Naive thymus-derived CD8-positive, alpha-beta T cell (primary cell): ENCODE measurements at regions not wholly inside any gene's neighbourhood (a gene's known extent, or its start where the extent isn't known, plus 50 kb on each side); places are given as distances from the start of the nearest gene placed in this dataset.
"Not testable (repeated sequence)": the region's sequence is repeated elsewhere in the genome, so short reads cannot be mapped to it uniquely, and the experiment has no call there.

Source experiments
- ATAC-seq, 2 donors: fragments of 150-1000 bp; cut with Tn5 transposase in 1 of 2; sonication (Bioruptor Pico), chemical (Tn5 transposase) in 1 of 2; 1 replicate in 1 of 2; 2 replicates in 1 of 2; pipeline ENCODE4 v1.10.0; 2021; ENCODE audit warnings: mild to moderate bottlenecking in 2 of 2, moderate library complexity in 2 of 2
- POLR2A ChIA-PET: fragments of 350-600 bp; sonication (Branson Sonifier 250); formaldehyde crosslinking; loops from one replicate; lab custom pipeline; 2021; ENCODE audit warnings: antibody characterized with exemption; lab: Charles Lee
- DNase-seq, 10 donors: peaks; one replicate each; pipeline versions ENCODE4 v3.0.0 to v3.0.0-alpha.2; 2020 to 2022
- H3K27ac Mint-ChIP-seq, 10 donors: one replicate each; pipeline ENCODE4 v1.8.0; 2020 to 2022; ENCODE audit warnings: mild to moderate bottlenecking in 10 of 10, mixed read lengths in 10 of 10, moderate library complexity in 4 of 10, inconsistent platforms in 1 of 10
- H3K27me3 Mint-ChIP-seq, 5 donors: one replicate each; pipeline ENCODE4 v1.8.0; 2021 to 2022; ENCODE audit warnings: mixed read lengths in 5 of 5
- H3K36me3 Mint-ChIP-seq, 3 donors: one replicate each; pipeline ENCODE4 v1.8.0; 2020 to 2022; ENCODE audit warnings: mixed read lengths in 3 of 3, mild to moderate bottlenecking in 2 of 3, inconsistent platforms in 1 of 3
- H3K4me1 Mint-ChIP-seq, 4 donors: one replicate each; pipeline ENCODE4 v1.8.0; 2021 to 2022; ENCODE audit warnings: mixed read lengths in 4 of 4
- H3K4me3 Mint-ChIP-seq, 10 donors: one replicate each; pipeline ENCODE4 v1.8.0; 2020 to 2022; ENCODE audit warnings: mild to moderate bottlenecking in 10 of 10, mixed read lengths in 10 of 10, moderate library complexity in 6 of 10, inconsistent platforms in 1 of 10
- H3K9me3 Mint-ChIP-seq, 9 donors: one replicate each; pipeline ENCODE4 v1.8.0; 2020 to 2022; ENCODE audit warnings: mixed read lengths in 9 of 9, mild to moderate bottlenecking in 3 of 9, inconsistent platforms in 1 of 9, moderate library complexity in 1 of 9

DNA sequence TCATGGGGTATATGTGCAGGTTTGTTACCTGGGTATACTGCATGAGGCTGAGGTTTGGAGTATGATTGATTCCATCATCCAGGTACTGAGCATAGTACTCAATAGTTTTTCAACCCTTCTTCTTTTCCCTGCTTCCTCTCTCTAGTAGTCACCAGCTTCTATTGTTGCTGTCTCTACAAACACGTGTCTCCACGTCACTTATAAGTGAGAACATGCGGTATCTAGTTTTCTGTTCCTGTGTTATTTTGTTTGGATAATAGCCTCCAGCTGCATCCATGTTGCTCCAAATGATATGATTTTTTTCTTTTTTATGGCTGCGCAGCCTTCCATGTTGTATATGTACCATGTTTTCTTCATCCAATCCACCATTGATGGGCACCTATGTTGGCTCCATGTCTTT lies 214.8 kb upstream of the TFPI start:
- POLR2A ChIA-PET: no interaction called here

DNA sequence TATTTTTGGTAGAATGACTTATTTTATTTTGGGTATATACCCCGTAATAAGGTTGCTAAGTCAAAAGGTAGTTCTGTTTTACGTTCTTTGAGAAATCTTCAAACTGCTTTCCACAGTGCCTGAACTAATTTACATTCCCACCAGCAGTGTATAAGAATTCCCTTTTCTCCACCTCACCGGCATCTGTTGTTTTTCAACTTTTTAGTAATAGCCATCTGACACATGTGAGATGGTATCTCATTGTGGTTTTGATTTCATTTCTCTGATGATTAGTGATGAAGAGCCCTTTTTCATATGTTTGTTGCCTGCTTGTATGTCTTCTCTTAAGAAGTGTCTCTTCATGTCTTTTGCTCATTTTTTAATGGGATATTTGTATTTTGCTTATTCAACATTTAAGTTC lies 215.2 kb upstream of the TFPI start:
- Mint-ChIP-seq H3K27ac (no peak overlapping the region), H3K27me3 (no peaks in the 10 kb centered on the region), H3K4me1 (no peaks in the 10 kb centered on the region), H3K4me3 (no peak overlapping the region), H3K9me3 (peaks cover 0 to 8% (median 3%) of the 10 kb centered on the region in 9 donors), H3K36me3 (no peaks in the 10 kb centered on the region)
- DNase-seq: no peak
- POLR2A ChIA-PET: no interaction called here
- ATAC-seq: no peak

More for the DNA sequence above, 214.8 kb upstream of the TFPI start:
- no peaks in the 10 kb centered on the region for H3K27me3 Mint-ChIP-seq
- H3K4me1 Mint-ChIP-seq: no peaks in the 10 kb centered on the region
- H3K9me3 Mint-ChIP-seq: peaks cover 0 to 4% (median 3%) of the 10 kb centered on the region in 9 donors
- ATAC-seq (no peak), DNase-seq (no peak)
- H3K4me3 Mint-ChIP-seq: no peak overlapping the region
- H3K36me3 Mint-ChIP-seq: no peaks in the 10 kb centered on the region
- H3K27ac Mint-ChIP-seq: no peak overlapping the region

DNA sequence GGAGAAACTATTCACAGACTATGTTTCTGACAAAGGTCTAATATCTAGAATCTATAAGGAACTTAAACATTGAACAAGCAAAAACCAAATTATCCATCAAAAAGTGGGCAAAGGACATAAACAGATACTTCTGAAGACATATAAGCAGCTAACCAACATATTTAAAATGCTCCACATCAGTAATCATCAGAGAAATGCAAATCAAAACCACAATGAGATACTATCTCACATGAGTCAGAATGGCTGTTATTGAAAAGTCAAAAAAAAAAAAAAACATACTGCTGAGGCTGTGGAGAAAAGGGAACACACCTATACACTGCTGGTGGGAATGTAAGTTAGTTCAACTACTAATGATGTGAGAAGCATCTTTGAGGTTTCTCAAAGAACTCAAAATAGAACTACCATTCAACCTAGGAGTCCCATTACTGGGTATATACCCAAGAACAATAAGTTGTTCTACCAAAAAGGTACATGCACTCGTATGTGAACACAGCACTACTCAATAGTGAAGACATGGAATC lies 220.4 kb upstream of the TFPI start:
- ATAC-seq (no peak), DNase-seq (no peak)
- POLR2A ChIA-PET: no interaction called here
- H3K4me1 Mint-ChIP-seq: no peaks in the 10 kb centered on the region
- H3K27me3 Mint-ChIP-seq: no peaks in the 10 kb centered on the region
- H3K27ac Mint-ChIP-seq: no peak overlapping the region
- H3K4me3 Mint-ChIP-seq: no peak overlapping the region
- H3K36me3 Mint-ChIP-seq: no peaks in the 10 kb centered on the region
- H3K9me3 Mint-ChIP-seq: peaks cover 0 to 8% (median 2%) of the 10 kb centered on the region in 9 donors

DNA sequence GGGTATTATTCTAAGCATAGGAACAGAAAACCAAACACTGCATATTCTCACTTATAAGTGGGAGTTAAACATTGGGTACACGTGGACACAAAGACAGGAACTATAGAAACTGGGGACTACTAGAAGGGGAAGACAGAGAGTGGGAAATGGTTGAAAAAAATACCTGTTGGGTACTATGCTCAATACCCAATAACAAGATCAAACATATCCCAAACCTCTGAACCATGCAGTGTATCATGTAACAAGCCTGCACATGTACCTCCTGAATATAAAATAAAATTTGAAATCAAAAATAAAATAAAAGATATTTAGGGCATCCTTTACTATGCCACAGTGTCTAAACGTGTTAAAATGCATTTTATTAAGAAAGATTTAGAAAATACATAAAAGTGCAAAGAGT lies 221.0 kb upstream of the TFPI start:
- Mint-ChIP-seq H3K9me3 (peaks cover 0 to 8% (median 2%) of the 10 kb centered on the region in 9 donors), H3K27ac (no peak overlapping the region), H3K4me3 (no peak overlapping the region), H3K27me3 (no peaks in the 10 kb centered on the region), H3K4me1 (no peaks in the 10 kb centered on the region), H3K36me3 (no peaks in the 10 kb centered on the region)
- POLR2A ChIA-PET: no interaction called here
- no peak for DNase-seq
- no peak for ATAC-seq

DNA sequence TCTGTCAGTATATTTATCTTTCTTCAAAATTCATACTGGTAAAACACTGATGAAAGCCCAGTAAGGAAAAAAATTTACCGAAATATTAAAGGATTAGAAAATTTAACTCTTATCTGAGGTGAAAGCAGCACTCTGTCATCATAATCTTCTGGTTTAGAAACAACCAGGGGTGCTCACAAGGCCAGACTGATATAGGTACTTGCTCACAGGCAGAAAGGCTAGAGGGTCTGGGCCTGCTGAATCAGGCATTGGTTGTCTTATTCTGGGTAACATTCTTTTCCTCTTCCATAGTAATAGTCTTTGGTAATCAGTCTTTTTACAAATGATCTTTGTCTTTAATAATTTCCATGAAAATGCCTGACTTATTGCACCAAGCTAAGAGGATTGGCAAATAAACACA lies 221.4 kb upstream of the TFPI start:
- DNase-seq: no peak
- Mint-ChIP-seq H3K36me3 (no peaks in the 10 kb centered on the region), H3K9me3 (peaks cover 0 to 8% (median 2%) of the 10 kb centered on the region in 9 donors), H3K4me3 (no peak overlapping the region), H3K27ac (no peak overlapping the region), H3K27me3 (no peaks in the 10 kb centered on the region), H3K4me1 (no peaks in the 10 kb centered on the region)
- POLR2A ChIA-PET: no interaction called here
- no peak for ATAC-seq

DNA sequence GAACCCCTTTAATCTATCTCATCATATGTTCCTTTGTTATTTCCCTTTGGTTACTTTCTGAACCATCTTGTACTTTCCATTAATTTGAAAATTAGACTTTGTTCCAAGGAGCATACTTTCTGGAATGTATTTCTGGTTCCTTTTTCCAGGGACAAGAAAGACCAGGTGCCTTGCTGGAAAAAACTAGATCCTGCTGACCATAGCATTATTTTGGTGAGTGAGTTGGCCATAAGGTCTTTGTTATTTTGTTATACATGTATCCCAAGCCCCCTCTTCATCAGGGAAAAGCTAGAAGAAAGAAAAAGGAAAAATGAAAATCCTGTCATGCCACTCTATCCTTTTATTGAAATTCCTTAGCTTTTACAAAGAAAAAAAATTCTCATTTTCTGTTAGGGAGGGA lies 228.1 kb upstream of the TFPI start:
- Mint-ChIP-seq H3K4me1 (no peaks in the 10 kb centered on the region), H3K27me3 (peaks cover 0 to 2% (median 0%) of the 10 kb centered on the region in 5 donors), H3K27ac (no peak overlapping the region), H3K4me3 (no peak overlapping the region), H3K36me3 (no peaks in the 10 kb centered on the region), H3K9me3 (peaks cover 0 to 3% (median 0%) of the 10 kb centered on the region in 9 donors)
- no peak for ATAC-seq
- no peak for DNase-seq
- POLR2A ChIA-PET: no interaction called here

DNA sequence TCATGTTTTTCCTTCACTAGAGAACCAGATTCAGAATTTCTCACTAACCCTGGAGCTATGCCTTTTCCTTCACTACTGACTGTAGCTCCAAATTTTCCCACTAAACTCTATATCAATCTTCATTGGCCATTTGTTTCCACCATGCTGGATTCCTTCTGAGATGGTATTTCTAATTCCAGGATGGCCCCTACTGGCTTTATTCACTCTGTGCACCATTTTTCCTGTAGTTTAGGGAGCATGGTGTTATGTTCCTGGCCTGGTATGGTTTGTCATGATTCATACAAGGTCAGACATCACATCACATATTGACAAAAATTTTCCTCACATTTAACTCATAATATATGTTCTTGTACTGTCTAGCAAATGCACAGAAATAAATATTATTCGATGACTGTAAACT lies 229.2 kb upstream of the TFPI start:
- no peak overlapping the region for H3K27ac Mint-ChIP-seq
- peaks cover 0 to 6% (median 2%) of the 10 kb centered on the region in 9 donors for H3K9me3 Mint-ChIP-seq
- H3K27me3 Mint-ChIP-seq: peaks cover 0 to 2% (median 0%) of the 10 kb centered on the region in 5 donors
- H3K4me1 Mint-ChIP-seq: no peaks in the 10 kb centered on the region
- no peaks in the 10 kb centered on the region for H3K36me3 Mint-ChIP-seq
- no peak overlapping the region for H3K4me3 Mint-ChIP-seq
- DNase-seq: no peak
- POLR2A ChIA-PET: no interaction called here
- ATAC-seq: no peak

DNA sequence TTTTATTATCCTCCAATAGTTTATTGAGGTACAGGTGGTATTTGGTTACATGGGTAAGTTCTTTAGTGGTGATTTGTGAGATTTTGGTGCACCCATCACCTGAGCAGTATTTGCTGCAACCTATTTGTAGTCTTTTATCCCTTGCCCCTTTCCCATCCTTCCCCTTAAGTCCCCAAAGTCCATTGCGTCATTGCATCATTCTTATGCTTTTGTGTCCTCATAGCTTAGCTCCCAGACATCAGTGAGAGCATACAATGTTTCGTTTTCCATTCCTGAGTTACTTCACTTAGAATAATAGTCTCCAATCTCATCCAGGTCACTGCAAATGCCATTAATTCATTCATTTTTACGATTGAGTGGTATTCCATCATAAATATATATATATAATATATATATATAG lies 229.9 kb upstream of the TFPI start:
- H3K9me3 Mint-ChIP-seq, H3K27me3 Mint-ChIP-seq, H3K36me3 Mint-ChIP-seq, POLR2A ChIA-PET, DNase-seq, ATAC-seq, H3K4me3 Mint-ChIP-seq, H3K27ac Mint-ChIP-seq, H3K4me1 Mint-ChIP-seq: not testable (repeated sequence)

DNA sequence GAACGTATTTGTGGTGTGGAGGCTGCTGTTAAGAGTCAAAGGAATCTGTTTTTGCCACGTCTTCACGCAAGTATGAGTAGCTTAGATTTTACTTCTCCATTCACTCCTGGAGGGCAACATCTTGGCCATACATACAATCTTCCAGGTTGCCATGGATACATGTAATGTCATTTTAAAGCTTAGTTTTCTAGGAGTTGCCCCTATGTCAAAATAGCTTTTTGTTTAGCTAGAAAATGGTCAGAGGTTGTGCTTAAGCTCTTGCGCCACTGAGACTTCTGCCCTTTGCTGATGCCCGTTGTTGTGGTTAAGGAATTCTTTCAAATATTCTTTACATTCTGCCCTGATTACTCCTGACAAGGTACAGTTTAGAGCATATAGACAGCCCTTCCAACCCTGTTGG lies 245.4 kb upstream of the TFPI start:
- H3K4me1 Mint-ChIP-seq: no peaks in the 10 kb centered on the region
- no peaks in the 10 kb centered on the region for H3K27me3 Mint-ChIP-seq
- ATAC-seq (no peak), DNase-seq (no peak)
- peaks cover 9 to 43% (median 24%) of the 10 kb centered on the region in 9 donors for H3K9me3 Mint-ChIP-seq
- H3K36me3 Mint-ChIP-seq: peaks cover 0 to 8% (median 0%) of the 10 kb centered on the region in 3 donors
- POLR2A ChIA-PET: no interaction called here
- no peak overlapping the region for H3K27ac Mint-ChIP-seq
- no peak overlapping the region for H3K4me3 Mint-ChIP-seq

DNA sequence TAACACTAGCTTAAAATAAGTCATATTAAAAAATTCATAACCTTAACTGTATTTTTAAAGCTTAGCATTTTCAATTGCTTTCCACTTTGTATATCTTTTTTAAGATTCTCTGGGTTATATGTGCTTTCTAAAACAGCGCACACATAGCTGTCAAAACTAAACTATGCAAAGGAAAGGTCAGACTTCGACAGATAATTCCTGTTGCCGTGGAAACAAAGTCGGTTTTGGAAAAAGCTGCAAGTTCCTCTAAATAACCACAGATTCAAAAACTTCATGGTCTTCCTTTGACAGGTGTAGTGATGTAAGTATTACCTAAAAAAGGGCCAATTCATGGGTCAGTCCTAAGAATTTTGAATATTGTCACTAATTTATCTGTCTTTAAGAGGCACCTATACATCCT lies 249.6 kb upstream of the TFPI start:
- no peak overlapping the region for H3K4me3 Mint-ChIP-seq

DNA sequence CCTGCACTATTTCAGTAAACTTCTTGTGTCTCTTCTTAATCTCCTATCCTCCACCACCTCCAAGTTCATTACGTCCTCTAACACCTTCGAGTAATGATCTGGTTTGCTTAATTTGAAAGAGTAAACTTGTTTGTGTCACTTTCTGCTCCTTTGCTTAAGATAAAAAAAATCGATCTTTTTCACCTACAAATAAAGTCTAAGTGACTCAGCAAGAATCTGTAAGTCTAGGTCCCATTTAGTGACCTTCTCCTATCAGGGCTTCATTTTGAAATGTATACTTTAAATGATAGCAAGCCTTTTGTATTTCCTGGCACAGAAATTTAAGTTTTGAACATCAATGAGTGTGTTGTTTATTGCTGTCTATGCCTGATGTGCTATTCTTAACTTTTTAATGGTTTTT lies 260.9 kb upstream of the TFPI start:
- POLR2A ChIA-PET: no interaction called here
- ATAC-seq (no peak), DNase-seq (no peak)
- no peak overlapping the region for H3K27ac Mint-ChIP-seq
- no peaks in the 10 kb centered on the region for H3K36me3 Mint-ChIP-seq
- no peaks in the 10 kb centered on the region for H3K4me1 Mint-ChIP-seq
- H3K4me3 Mint-ChIP-seq: no peak overlapping the region
- peaks cover 0 to 9% (median 0%) of the 10 kb centered on the region in 9 donors for H3K9me3 Mint-ChIP-seq
- no peaks in the 10 kb centered on the region for H3K27me3 Mint-ChIP-seq

More for the DNA sequence above, 249.6 kb upstream of the TFPI start:
- Mint-ChIP-seq H3K9me3 (peaks cover under 1 to 28% (median 14%) of the 10 kb centered on the region in 9 donors), H3K27me3 (no peaks in the 10 kb centered on the region), H3K4me1 (no peaks in the 10 kb centered on the region), H3K27ac (no peak overlapping the region), H3K36me3 (peaks cover 0 to 10% (median 0%) of the 10 kb centered on the region in 3 donors)
- no peak for ATAC-seq
- no peak for DNase-seq
- POLR2A ChIA-PET: no interaction called here

DNA sequence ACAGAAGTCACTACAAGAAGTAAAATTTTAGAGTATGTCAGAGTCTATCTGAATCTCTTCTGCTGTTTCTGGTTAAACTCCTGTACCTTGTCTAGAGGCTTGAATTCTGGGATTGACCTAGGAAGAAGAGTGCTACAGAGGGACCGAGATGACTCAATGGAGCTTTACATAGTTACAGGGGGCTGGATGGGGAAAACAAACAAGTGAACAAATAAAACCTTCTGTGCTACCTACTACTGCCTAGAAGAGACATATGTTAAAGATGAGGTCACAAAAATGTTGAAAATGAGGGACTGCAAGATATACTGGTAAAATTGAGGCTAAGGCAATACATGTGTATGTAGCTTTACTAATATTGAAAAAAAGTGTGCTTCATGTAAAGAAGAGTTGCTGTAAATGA lies 265.4 kb upstream of the TFPI start:
- Mint-ChIP-seq H3K27me3 (peaks cover 0 to 2% (median 0%) of the 10 kb centered on the region in 5 donors), H3K9me3 (peaks cover 0 to 17% (median 0%) of the 10 kb centered on the region in 9 donors), H3K4me3 (no peak overlapping the region), H3K4me1 (no peaks in the 10 kb centered on the region), H3K27ac (no peak overlapping the region), H3K36me3 (no peaks in the 10 kb centered on the region)
- no peak for ATAC-seq
- POLR2A ChIA-PET: no interaction called here
- no peak for DNase-seq

DNA sequence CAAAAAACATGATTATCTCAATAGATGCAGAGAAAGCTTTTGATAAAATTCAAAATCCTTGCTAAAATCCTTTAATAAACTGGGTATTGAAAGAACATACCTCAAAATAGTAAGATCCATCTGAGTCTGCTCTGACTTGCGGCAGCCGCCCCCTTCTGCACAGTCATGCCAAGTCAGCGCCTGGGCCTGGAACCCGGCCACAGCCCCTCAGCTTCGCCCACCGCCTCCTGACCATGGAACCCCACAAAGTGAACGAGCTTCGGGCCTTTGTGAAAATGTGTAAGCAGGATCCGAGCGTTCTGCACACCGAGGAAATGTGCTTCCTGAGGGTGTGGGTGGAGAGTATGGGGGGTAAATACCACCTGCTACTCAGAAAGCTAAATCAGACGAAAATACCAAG lies 270.9 kb upstream of the TFPI start:
- no peak for ATAC-seq
- Mint-ChIP-seq H3K4me1 (no peaks in the 10 kb centered on the region), H3K27ac (no peak overlapping the region), H3K27me3 (peaks cover 0 to 3% (median 0%) of the 10 kb centered on the region in 5 donors), H3K9me3 (peaks cover 0 to 18% (median 0%) of the 10 kb centered on the region in 9 donors), H3K36me3 (no peaks in the 10 kb centered on the region), H3K4me3 (no peak overlapping the region)
- POLR2A ChIA-PET: no interaction called here
- DNase-seq: no peak

DNA sequence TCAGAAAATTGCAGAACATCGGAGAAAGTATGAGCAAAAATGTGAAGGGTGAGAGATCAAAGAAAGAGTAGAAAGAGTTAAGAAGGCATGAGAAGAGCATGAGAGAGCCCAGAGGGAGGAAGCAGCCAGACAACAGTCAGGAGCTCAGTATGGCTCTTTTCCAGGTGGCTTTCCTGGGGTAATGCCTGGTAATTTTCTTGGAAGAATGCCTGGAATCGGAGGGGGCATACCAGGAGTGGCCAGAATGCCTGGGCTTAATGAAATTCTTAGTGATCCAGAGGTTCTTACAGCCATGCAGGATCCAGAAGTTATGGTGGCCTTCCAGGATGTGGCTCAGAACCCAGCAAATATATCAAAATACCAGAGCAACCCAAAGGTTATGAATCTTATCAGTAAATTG lies 271.8 kb upstream of the TFPI start:
- Mint-ChIP-seq H3K4me1 (no peaks in the 10 kb centered on the region), H3K36me3 (no peaks in the 10 kb centered on the region)

More for the DNA sequence above, 271.8 kb upstream of the TFPI start:
- Mint-ChIP-seq H3K27ac (no peak overlapping the region), H3K27me3 (peaks cover 0 to 3% (median 0%) of the 10 kb centered on the region in 5 donors), H3K9me3 (peaks cover 0 to 18% (median 0%) of the 10 kb centered on the region in 9 donors), H3K4me3 (no peak overlapping the region)
- POLR2A ChIA-PET: no interaction called here
- ATAC-seq (no peak), DNase-seq (no peak)
